ENCODE measurements at regions not wholly inside any gene's neighbourhood (a gene's known extent, or its start where the extent isn't known, plus 50 kb on each side); places are given as distances from the start of the nearest gene placed in this dataset.

DNA sequence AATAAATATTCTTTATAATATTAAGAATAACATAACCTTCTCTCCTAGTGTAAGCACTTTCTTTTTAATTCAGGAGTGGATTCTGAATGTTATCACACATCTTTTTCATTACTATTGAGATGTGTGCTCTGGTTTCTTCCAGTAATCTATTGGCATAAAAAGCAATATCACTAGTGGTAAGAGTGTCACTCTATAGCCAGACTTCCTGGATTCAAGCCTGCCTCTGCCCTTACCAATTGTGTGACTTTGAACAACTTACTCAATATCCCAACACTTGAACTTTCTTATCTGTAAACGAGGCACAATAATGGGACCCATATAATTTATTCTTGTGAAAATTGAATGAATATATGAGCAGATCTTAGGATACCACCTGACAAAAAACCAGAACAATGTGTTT, 71.0 kb downstream of the SEM1 start:
- POLR2A ChIA-PET (ENCODE audit: low non-redundant PET), result no interaction called here

DNA sequence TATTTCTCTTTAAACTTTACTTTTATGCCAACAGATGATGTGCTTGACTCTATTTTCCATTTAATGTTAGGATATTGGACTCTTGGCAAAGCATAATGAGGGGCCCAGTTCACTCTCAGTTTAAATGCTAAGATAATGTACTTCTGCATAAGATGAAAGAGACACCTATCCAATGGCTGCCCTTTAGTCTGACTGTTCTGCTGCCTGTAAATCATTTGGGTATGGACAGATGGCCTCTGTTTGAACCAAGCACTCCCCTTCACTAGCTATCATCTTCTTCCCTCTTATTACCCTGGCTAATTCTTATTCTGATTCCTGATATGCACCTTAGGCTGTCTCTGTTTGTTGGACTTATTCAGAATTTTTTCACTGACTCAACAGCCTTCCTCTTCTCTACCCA, 72.1 kb downstream of the SEM1 start:
- Histone ChIP-seq H3K36me3 (ENCODE audit: insufficient read depth, low read length, poor library complexity, severe bottlenecking) (no peaks in the 10 kb centered on the region), H3K4me1 (ENCODE audit: insufficient read depth, low read length, poor library complexity, severe bottlenecking) (no peaks in the 10 kb centered on the region), H3K4me3 (ENCODE audit: low read depth, low read length, poor library complexity, severe bottlenecking) (no peak overlapping the region), H3K9me3 (ENCODE audit: low read depth, low read length, poor library complexity, severe bottlenecking) (no peaks in the 10 kb centered on the region), H3K27me3 (replicated peaks; ENCODE audit: insufficient read depth, low read depth, low read length, poor library complexity) (no peaks in the 10 kb centered on the region), H3K27ac (ENCODE audit: low read depth, low read length, poor library complexity, severe bottlenecking) (no peak overlapping the region)
- BruUV-seq (replicated peaks), result no TSS peak
- ChIA-PET POLR2A (ENCODE audit: low non-redundant PET) (no interaction called here), CTCF (no interaction called here)
- intact Hi-C loops (cut with micrococcal nuclease; ENCODE audit: unreplicated experiment), result no loop called here
- no peak for DNase-seq (ENCODE audit: low spot score)
- TF ChIP-seq, protein P1, sequence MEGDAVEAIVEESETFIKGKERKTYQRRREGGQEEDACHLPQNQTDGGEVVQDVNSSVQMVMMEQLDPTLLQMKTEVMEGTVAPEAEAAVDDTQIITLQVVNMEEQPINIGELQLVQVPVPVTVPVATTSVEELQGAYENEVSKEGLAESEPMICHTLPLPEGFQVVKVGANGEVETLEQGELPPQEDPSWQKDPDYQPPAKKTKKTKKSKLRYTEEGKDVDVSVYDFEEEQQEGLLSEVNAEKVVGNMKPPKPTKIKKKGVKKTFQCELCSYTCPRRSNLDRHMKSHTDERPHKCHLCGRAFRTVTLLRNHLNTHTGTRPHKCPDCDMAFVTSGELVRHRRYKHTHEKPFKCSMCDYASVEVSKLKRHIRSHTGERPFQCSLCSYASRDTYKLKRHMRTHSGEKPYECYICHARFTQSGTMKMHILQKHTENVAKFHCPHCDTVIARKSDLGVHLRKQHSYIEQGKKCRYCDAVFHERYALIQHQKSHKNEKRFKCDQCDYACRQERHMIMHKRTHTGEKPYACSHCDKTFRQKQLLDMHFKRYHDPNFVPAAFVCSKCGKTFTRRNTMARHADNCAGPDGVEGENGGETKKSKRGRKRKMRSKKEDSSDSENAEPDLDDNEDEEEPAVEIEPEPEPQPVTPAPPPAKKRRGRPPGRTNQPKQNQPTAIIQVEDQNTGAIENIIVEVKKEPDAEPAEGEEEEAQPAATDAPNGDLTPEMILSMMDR (conservative IDR thresholded peaks at IDR 0.05; ENCODE audit: low read depth, low read length), result no peak
- TF ChIP-seq EZH2 (IDR thresholded peaks at IDR 0.05; ENCODE audit: borderline replicate concordance, low read depth, low read length, poor library complexity, severe bottlenecking), result no peak

More for the DNA sequence above, 71.0 kb downstream of the SEM1 start:
- no peaks in the 10 kb centered on the region for H3K36me3 ChIP-seq (ENCODE audit: insufficient read depth, low read length, poor library complexity, severe bottlenecking)
- no peak for TF ChIP-seq EZH2 (IDR thresholded peaks at IDR 0.05; ENCODE audit: borderline replicate concordance, low read depth, low read length, poor library complexity, severe bottlenecking)
- TF ChIP-seq, protein P1 (conservative IDR thresholded peaks at IDR 0.05; ENCODE audit: low read depth, low read length), result no peak
- intact Hi-C loops (cut with micrococcal nuclease; ENCODE audit: unreplicated experiment), result no loop called here
- no peak overlapping the region for H3K4me3 ChIP-seq (ENCODE audit: low read depth, low read length, poor library complexity, severe bottlenecking)
- H3K4me1 ChIP-seq (ENCODE audit: insufficient read depth, low read length, poor library complexity, severe bottlenecking), result no peaks in the 10 kb centered on the region
- no peaks in the 10 kb centered on the region for H3K27me3 ChIP-seq (replicated peaks; ENCODE audit: insufficient read depth, low read depth, low read length, poor library complexity)
- no peaks in the 10 kb centered on the region for H3K9me3 ChIP-seq (ENCODE audit: low read depth, low read length, poor library complexity, severe bottlenecking)
- no TSS peak for BruUV-seq (replicated peaks)
- CTCF ChIA-PET, result no interaction called here
- no peak overlapping the region for H3K27ac ChIP-seq (ENCODE audit: low read depth, low read length, poor library complexity, severe bottlenecking)
- no peak for DNase-seq (ENCODE audit: low spot score)

DNA sequence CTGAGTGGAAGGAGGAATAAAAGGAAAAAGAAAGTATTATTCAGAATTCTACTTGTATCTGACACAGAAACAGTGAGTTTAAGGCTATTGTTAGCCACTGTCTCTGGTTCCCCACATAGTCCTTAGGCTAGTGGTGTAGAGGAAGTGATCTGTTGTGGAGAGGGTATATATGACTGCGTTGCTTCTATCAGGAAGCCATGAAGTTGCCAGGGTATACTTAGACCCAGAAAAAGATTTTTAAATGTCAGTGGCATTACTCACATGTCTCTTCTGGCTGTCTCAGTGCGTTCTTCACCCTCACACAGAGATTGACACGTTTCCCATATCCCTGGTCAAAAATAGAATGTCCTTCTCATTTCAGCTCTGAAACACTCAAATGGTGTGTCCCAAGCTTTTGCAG, 72.7 kb downstream of the SEM1 start:
- DNase-seq (ENCODE audit: low spot score), result no peak
- H3K27ac ChIP-seq (ENCODE audit: low read depth, low read length, poor library complexity, severe bottlenecking), result no peak overlapping the region
- ChIA-PET CTCF (no interaction called here), POLR2A (ENCODE audit: low non-redundant PET) (no interaction called here)
- no peak for TF ChIP-seq EZH2 (IDR thresholded peaks at IDR 0.05; ENCODE audit: borderline replicate concordance, low read depth, low read length, poor library complexity, severe bottlenecking)
- TF ChIP-seq, protein P1 (conservative IDR thresholded peaks at IDR 0.05; ENCODE audit: low read depth, low read length), result no peak
- no peaks in the 10 kb centered on the region for H3K27me3 ChIP-seq (replicated peaks; ENCODE audit: insufficient read depth, low read depth, low read length, poor library complexity)
- intact Hi-C loops (cut with micrococcal nuclease; ENCODE audit: unreplicated experiment), result no loop called here
- BruUV-seq (replicated peaks), result no TSS peak
- H3K4me1 ChIP-seq (ENCODE audit: insufficient read depth, low read length, poor library complexity, severe bottlenecking), result no peaks in the 10 kb centered on the region
- no peaks in the 10 kb centered on the region for H3K9me3 ChIP-seq (ENCODE audit: low read depth, low read length, poor library complexity, severe bottlenecking)
- H3K4me3 ChIP-seq (ENCODE audit: low read depth, low read length, poor library complexity, severe bottlenecking), result no peak overlapping the region
- H3K36me3 ChIP-seq (ENCODE audit: insufficient read depth, low read length, poor library complexity, severe bottlenecking), result no peaks in the 10 kb centered on the region

All from A673 (cell line).